Fibroblast of the aortic adventitia (primary cell): ENCODE measurements at regions not wholly inside any gene's neighbourhood (a gene's known extent, or its start where the extent isn't known, plus 50 kb on each side); places are given as distances from the start of the nearest gene placed in this dataset.
A peak's percentile ranks its signal among the peaks of the same experiment; 100 is the strongest.

Experiments
- DNase-seq: peaks from one replicate; pipeline ENCODE4 v3.0.0-alpha.2; 2010; ENCODE audit warnings: low read depth
- H3K4me3 ChIP-seq: 2 replicates; pipeline ENCODE4 v1.5.1; 2011; ENCODE audit warnings: low read depth, mild to moderate bottlenecking, control low read depth, low read length, moderate library complexity
- CTCF ChIP-seq: IDR thresholded peaks from 2 replicates; pipeline ENCODE4 v1.5.1; 2011; ENCODE audit warnings: mild to moderate bottlenecking, low read length, control low read depth, inconsistent platforms; ENCODE audit not compliant: insufficient read depth

GRCh38 chr2:30351116-30351515 is 95.9 kb upstream of the LCLAT1 start:
- TF ChIP-seq CTCF: no peak
- peak; percentile 58 for DNase-seq
- no peak overlapping the region for H3K4me3 ChIP-seq

DNA sequence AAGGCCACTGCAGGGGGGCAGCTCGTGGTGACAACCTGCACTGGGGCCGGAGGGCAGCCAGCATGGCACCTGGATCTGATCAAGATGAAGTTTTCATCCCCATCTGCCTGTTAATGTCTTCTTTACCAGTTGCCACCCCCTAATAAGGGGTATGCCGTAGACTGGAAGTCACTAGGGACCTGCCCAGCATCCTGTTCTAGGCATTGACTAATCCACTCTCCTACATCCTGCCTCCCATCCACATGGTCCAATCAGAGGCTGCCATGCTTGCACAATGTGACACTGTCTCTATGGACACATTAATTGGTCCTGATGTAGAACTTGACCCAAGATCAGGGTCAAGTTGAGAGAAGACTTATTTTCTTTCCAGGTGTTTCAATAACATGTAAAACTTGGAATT is 95.1 kb upstream of the LCLAT1 start:
- DNase-seq: no peak
- no peak for TF ChIP-seq CTCF
- H3K4me3 ChIP-seq: no peak overlapping the region

DNA sequence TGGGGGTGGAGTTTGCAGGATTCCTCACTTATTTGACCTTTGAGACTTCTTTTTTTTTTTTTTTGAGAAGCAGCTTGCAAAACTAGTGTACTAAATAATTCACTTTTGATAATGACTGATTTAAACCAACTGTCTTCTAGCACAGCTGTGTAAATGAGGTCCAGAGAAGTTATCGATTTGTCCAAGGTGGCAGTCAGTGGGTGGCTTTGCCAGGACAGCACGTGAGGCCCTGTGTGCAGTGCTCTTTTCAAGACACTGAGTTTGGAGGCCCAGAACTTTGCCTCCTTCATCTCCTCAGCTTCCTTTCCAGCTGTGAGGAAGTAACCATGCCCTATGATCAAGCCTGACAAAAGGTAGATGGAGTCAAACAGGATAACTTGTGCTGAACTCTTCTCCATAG is 92.9 kb upstream of the LCLAT1 start:
- DNase-seq: no peak
- H3K4me3 ChIP-seq: no peak overlapping the region
- no peak for TF ChIP-seq CTCF

DNA sequence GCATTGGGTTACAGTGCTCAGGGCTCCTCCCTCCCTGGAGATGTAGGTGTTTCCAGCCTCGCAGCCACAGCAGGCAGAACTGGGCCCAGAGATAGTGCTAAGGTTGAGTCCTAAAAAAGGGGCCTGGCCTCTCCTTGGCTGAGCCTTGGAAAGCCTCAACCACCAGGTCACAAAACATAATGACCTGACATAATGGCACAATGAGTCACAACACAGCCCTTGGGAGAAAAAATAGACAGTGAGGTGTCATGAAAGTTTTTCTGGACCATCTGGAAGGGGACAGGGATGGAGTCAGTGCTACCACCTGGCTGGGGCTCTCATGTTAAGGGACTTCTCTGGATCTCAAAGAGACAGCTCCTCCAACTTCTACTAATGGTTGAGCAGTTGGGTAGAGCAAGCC is 92.4 kb upstream of the LCLAT1 start:
- TF ChIP-seq CTCF: no peak
- H3K4me3 ChIP-seq: no peak overlapping the region
- no peak for DNase-seq

DNA sequence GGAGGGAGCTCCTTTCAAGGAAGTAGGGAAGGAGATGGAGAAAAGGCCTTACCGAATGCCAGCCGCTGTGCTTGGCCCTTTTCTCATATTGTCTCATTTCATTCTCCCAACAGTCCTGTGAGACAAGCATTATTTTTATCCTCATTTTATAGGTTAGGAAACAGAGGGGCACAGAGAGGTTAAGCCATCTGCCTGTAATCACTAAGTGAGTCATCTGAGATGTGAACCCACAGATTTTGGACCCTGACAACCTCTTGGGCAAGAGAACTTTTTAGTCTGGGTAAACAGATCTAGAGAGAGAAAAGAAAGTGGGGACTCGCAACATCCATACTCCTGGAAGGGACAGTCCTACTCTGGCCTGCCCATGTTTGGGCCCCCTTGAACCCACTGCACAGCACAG is 91.7 kb upstream of the LCLAT1 start:
- DNase-seq: no peak
- H3K4me3 ChIP-seq: no peak overlapping the region
- TF ChIP-seq CTCF: no peak

DNA sequence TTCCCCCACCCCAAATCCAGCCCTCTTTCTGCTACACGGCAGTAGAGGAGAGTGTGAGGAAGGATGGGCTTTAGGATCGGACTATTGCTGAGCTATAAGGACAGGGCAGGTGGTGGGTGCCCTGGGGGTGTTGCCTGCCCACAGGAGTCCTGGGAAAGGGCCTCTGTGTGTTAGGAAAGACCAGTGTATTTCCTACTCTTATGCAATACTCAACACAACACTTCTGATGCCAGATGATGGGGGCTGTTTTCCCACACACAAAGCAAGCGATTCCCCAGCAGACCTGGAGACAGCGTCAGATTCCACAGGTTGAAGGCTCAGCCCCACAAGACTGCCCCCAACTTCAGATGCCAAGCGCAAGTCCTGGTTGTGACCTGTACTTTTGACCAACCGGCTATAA is 91.0 kb upstream of the LCLAT1 start:
- no peak for TF ChIP-seq CTCF
- H3K4me3 ChIP-seq: no peak overlapping the region
- DNase-seq: no peak

DNA sequence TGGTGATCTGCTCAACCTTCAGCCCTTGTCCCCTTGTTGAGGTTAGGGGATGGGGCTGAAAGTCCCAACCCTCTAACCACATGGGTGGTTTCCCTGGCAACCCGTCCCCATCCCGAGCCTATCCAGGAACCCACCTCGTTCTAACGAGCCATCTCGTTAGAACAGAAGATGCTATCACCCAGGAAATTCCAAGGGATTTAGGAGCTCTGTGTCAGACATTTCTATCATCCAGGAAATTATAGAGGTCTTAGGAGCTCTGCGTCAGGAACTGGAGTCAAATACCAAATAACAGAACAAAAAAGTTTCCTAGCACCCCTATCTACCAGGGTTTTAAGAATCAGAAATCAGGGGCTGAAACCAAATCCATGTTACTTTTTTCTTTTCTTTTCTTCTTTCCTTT is 90.3 kb upstream of the LCLAT1 start:
- DNase-seq: no peak
- TF ChIP-seq CTCF: no peak
- H3K4me3 ChIP-seq: no peak overlapping the region
